Breast epithelium (tissue), 4 donors: ENCODE measurements at regions not wholly inside any gene's neighbourhood (a gene's known extent, or its start where the extent isn't known, plus 50 kb on each side); places are given as distances from the start of the nearest gene placed in this dataset.

Experiments used
- DNase-seq, 2 donors: peaks; one replicate each; pipeline ENCODE4 v3.0.0-alpha.2; 2019; ENCODE audit warnings: low spot score in 2 of 2
- H3K27ac ChIP-seq, 2 donors: fragments of 200-600 bp; sonication (generic) in 1 of 2; one replicate each; pipeline ENCODE4 v1.5.1; 2016 to 2019; ENCODE audit warnings: mild to moderate bottlenecking in 1 of 2
- H3K27me3 ChIP-seq, 2 donors: fragments of 200-600 bp; sonication (generic) in 1 of 2; one replicate each; pipeline versions ENCODE4 v1.5.1 to v1.6.0; 2017 to 2019; ENCODE audit warnings: control low read depth in 1 of 2, mild to moderate bottlenecking in 1 of 2
- H3K36me3 ChIP-seq: fragments of 200-600 bp; one replicate; pipeline ENCODE4 v1.5.1; 2019
- H3K4me1 ChIP-seq, 2 donors: fragments of 200-600 bp; sonication (generic); one replicate each; pipeline ENCODE4 v1.5.1; 2016 to 2019; ENCODE audit warnings: control low read depth in 1 of 2
- H3K4me3 ChIP-seq, 3 donors: fragments of 200-600 bp; sonication (generic); 1 replicate in 2 of 3; 2 replicates in 1 of 3; pipeline ENCODE4 v1.5.1; 2016 to 2019; ENCODE audit warnings: mild to moderate bottlenecking in 3 of 3, moderate library complexity in 2 of 3
- H3K9me3 ChIP-seq, 2 donors: fragments of 200-600 bp; sonication (generic) in 1 of 2; one replicate each; pipeline ENCODE4 v1.5.1; 2016 to 2019; ENCODE audit warnings: control low read depth in 1 of 2
- POLR2A ChIP-seq: fragments of 450-650 bp; IDR thresholded peaks from one replicate; pipeline ENCODE4 v1.6.1; 2016; ENCODE audit warnings: antibody characterized with exemption, mild to moderate bottlenecking, moderate library complexity
- POLR2AphosphoS5 ChIP-seq, 3 donors: sonication (generic); formaldehyde crosslinking; IDR thresholded peaks; one replicate each; pipeline ENCODE4 v1.6.1; 2017; ENCODE audit warnings: antibody characterized with exemption in 3 of 3
- intact Hi-C: fragments of 100-400 bp; cut with DNase I; formaldehyde crosslinking; loops from one replicate; pipeline ENCODE4 v1.15.1; 2023; ENCODE audit warnings: low total_unique reads
- TF ChIP-seq, protein P1 (sequence below), 3 donors: fragments of 450-650 bp; IDR thresholded peaks; one replicate each; pipeline ENCODE4 v1.5.1; 2016 to 2017; ENCODE audit warnings: antibody characterized with exemption in 3 of 3, mild to moderate bottlenecking in 3 of 3, moderate library complexity in 3 of 3

DNA sequence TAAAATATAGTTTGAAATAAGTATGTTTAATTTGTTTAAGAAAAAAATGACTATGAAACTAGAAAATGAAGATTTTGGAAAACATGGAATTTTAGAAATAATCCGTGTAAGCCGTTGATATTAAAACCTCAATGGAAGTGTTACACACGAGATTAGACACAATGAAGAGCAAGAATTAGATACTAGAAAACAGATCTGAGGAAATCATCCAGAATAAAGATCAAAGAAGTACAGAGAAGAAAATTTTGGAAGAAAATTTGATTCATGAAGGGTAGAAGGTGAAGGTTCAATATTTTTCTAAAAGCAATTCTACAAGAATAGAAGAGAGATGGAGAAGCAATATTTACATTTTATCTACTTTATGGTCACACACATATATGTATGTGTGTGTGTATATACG lies 52.5 kb upstream of the SATB1 start:
- Histone ChIP-seq H3K9me3 (no peaks in the 10 kb centered on the region), H3K36me3 (no peaks in the 10 kb centered on the region), H3K4me1 (no peaks in the 10 kb centered on the region), H3K27me3 (no peaks in the 10 kb centered on the region), H3K4me3 (no peak overlapping the region), H3K27ac (no peak overlapping the region)
- DNase-seq = no peak
- TF ChIP-seq POLR2A = no peak
- TF ChIP-seq, protein P1, sequence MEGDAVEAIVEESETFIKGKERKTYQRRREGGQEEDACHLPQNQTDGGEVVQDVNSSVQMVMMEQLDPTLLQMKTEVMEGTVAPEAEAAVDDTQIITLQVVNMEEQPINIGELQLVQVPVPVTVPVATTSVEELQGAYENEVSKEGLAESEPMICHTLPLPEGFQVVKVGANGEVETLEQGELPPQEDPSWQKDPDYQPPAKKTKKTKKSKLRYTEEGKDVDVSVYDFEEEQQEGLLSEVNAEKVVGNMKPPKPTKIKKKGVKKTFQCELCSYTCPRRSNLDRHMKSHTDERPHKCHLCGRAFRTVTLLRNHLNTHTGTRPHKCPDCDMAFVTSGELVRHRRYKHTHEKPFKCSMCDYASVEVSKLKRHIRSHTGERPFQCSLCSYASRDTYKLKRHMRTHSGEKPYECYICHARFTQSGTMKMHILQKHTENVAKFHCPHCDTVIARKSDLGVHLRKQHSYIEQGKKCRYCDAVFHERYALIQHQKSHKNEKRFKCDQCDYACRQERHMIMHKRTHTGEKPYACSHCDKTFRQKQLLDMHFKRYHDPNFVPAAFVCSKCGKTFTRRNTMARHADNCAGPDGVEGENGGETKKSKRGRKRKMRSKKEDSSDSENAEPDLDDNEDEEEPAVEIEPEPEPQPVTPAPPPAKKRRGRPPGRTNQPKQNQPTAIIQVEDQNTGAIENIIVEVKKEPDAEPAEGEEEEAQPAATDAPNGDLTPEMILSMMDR (IDR thresholded peaks at IDR 0.05) = no peak
- TF ChIP-seq POLR2AphosphoS5 (IDR thresholded peaks at IDR 0.05) = no peak
- intact Hi-C loops = no loop called here
